ENCODE measurements at regions not wholly inside any gene's neighbourhood (a gene's known extent, or its start where the extent isn't known, plus 50 kb on each side); places are given as distances from the start of the nearest gene placed in this dataset.

DNA sequence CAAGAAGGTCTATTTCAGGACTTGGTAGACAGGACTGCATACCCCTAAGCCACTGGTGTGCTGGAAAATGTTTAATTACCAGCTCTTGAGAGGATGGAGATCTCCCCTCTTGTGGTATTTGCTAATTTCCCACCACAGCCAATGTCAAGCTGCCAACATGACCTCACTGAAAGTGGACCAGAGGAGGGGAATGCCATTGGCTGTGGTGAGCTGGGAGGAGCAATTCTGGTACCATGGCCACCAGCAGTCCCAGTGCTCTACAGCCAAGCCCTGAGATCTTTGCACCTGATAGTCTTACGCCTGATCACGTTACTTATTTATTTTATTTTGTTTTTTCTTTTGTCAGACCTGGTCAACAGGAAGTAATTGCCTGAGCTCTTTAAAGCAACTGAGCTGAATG lies 82.5 kb upstream of the BCL6 start:
- H3K4me1 Mint-ChIP-seq, result no peaks in the 10 kb centered on the region
- H3K4me3 Mint-ChIP-seq, result no peak overlapping the region
- peaks cover 6% of the 10 kb centered on the region for H3K9me3 Mint-ChIP-seq
- H3K36me3 Mint-ChIP-seq (ENCODE audit: low read depth), result no peaks in the 10 kb centered on the region
- H3K27ac Mint-ChIP-seq (ENCODE audit: unreplicated experiment), result no peak overlapping the region
- TF ChIP-seq, protein P1, sequence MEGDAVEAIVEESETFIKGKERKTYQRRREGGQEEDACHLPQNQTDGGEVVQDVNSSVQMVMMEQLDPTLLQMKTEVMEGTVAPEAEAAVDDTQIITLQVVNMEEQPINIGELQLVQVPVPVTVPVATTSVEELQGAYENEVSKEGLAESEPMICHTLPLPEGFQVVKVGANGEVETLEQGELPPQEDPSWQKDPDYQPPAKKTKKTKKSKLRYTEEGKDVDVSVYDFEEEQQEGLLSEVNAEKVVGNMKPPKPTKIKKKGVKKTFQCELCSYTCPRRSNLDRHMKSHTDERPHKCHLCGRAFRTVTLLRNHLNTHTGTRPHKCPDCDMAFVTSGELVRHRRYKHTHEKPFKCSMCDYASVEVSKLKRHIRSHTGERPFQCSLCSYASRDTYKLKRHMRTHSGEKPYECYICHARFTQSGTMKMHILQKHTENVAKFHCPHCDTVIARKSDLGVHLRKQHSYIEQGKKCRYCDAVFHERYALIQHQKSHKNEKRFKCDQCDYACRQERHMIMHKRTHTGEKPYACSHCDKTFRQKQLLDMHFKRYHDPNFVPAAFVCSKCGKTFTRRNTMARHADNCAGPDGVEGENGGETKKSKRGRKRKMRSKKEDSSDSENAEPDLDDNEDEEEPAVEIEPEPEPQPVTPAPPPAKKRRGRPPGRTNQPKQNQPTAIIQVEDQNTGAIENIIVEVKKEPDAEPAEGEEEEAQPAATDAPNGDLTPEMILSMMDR (conservative IDR thresholded peaks at IDR 0.05), result no peak
- H3K27me3 Mint-ChIP-seq (ENCODE audit: low read depth), result no peaks in the 10 kb centered on the region
- no peak for DNase-seq (ENCODE audit: low read depth, low spot score)

DNA sequence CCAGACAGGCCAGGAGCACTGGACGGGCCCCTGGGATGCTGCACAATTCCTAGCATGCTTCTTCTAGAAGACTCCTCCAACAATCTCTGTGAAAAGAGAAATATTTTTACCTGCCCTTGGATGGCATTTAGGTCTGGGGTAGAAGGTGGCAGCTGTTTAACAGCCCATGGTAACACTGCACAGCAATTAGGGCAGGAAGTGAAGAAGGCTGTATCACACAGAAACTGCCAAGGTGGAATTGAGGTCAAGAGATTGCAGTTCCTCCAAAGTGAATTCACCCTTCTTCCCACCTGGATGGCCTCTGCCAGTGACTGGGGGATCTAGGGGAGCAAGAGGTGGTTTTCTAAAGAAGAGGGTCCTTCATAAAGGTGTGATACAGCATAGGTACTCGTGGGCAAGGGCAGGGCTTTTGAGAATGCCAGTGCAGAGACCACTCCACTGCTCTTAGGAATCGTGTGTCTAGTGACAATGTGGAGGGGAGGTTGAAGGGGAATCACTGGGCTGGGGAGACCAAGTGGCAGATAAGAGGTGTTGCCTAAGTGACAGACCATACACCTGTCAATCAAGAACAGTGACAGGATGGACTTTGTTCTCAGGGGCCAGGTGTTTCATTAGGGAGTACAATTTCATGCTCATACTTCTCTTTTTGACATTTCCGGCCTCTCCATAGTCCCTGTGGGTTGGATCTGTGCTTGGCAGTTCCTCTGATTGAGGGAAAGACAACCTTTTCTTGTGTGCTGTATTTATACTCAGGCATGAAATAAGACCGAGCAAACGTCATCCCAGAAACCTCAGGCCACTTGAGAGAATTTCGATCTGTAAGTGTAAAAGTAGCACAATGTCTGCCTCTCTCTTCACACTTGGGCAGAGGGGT lies 83.5 kb upstream of the BCL6 start:
- no peaks in the 10 kb centered on the region for H3K4me1 Mint-ChIP-seq
- no peak overlapping the region for H3K4me3 Mint-ChIP-seq
- H3K27ac Mint-ChIP-seq (ENCODE audit: unreplicated experiment), result no peak overlapping the region
- TF ChIP-seq, protein P1 (conservative IDR thresholded peaks at IDR 0.05), result no peak
- H3K27me3 Mint-ChIP-seq (ENCODE audit: low read depth), result no peaks in the 10 kb centered on the region
- no peak for DNase-seq (ENCODE audit: low read depth, low spot score)
- H3K36me3 Mint-ChIP-seq (ENCODE audit: low read depth), result no peaks in the 10 kb centered on the region
- peaks cover 6% of the 10 kb centered on the region for H3K9me3 Mint-ChIP-seq

GRCh38 chr3:187830181-187830580 lies 84.9 kb upstream of the BCL6 start:
- H3K9me3 Mint-ChIP-seq, result peaks cover 12% of the 10 kb centered on the region
- no peaks in the 10 kb centered on the region for H3K27me3 Mint-ChIP-seq (ENCODE audit: low read depth)
- TF ChIP-seq, protein P1 (conservative IDR thresholded peaks at IDR 0.05), result no peak
- peaks cover 5% of the 10 kb centered on the region for H3K36me3 Mint-ChIP-seq (ENCODE audit: low read depth)
- no peak overlapping the region for H3K27ac Mint-ChIP-seq (ENCODE audit: unreplicated experiment)
- no peak overlapping the region for H3K4me3 Mint-ChIP-seq
- DNase-seq (ENCODE audit: low read depth, low spot score), result no peak
- no peaks in the 10 kb centered on the region for H3K4me1 Mint-ChIP-seq

DNA sequence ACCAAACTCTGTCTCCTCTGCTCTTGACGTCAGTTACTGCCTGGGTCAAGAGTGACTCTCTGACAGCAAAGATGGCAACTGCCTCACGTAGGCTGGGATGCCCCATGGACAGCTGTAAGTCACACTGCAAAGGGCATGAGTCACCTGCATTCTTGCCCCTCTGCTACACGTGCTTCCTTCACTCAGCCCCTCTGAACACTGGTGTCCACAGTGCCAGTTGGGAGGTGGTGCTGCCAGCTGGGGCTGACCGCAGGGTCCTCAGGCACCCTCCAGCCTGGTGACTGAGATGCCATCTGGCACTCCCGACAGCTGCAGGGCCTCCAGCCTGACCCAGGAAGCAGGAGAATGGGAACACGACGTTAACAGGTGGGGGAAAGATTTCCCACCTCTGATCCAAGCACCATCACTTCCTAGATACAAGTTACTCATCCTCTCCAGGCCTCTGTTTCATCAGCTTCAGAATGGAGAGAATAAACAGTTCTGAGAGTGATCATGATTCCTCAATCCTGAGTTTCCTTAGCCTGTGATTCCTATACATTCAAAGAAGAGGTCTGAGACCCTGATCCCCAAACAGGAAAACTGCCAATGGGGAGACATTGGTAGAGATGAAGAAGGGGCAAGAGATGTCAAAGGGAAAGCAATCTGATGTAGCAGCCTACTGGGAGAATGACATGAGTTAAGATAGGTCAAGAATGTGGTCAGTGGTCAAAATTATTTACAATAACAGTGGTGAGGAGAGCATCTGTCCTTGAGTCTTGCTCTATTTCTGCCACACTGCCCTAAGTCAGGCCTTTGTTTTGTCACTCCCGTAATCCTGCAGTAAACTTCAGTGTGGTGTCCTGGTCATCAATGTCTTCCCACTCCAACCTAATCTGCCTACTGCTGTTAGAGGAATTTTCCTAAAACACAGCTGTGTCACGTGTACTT lies 86.1 kb upstream of the BCL6 start:
- H3K4me3 Mint-ChIP-seq, result no peak overlapping the region
- TF ChIP-seq, protein P1 (conservative IDR thresholded peaks at IDR 0.05), result no peak
- DNase-seq (ENCODE audit: low read depth, low spot score), result no peak
- H3K27me3 Mint-ChIP-seq (ENCODE audit: low read depth), result no peaks in the 10 kb centered on the region
- peaks cover 5% of the 10 kb centered on the region for H3K36me3 Mint-ChIP-seq (ENCODE audit: low read depth)
- peak overlapping the region; percentile 53 for H3K27ac Mint-ChIP-seq (ENCODE audit: unreplicated experiment)
- peaks cover 12% of the 10 kb centered on the region for H3K9me3 Mint-ChIP-seq
- H3K4me1 Mint-ChIP-seq, result no peaks in the 10 kb centered on the region

DNA sequence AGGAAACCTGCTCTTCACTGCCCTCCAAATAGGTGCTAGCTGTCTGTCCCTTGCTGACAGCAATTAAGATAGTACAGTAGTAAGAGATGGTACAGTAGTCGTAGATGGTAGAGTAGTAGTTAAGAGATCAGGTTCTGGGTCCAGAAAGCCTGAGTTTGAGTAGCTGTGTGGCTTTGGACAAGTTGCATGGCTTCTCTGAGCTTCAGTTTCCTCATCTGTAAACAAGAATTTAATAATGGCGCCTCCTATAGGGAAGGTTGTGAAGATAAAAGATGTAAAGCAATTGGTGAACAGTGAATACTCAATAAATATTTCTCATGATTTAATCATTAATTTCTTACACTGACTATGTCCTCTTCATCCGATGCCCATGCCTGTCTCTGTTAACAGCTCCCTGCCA lies 86.9 kb upstream of the BCL6 start:
- no peaks in the 10 kb centered on the region for H3K27me3 Mint-ChIP-seq (ENCODE audit: low read depth)
- no peak overlapping the region for H3K27ac Mint-ChIP-seq (ENCODE audit: unreplicated experiment)
- TF ChIP-seq, protein P1 (conservative IDR thresholded peaks at IDR 0.05), result no peak
- peaks cover 12% of the 10 kb centered on the region for H3K9me3 Mint-ChIP-seq
- peaks cover 5% of the 10 kb centered on the region for H3K36me3 Mint-ChIP-seq (ENCODE audit: low read depth)
- no peak for DNase-seq (ENCODE audit: low read depth, low spot score)
- H3K4me1 Mint-ChIP-seq, result no peaks in the 10 kb centered on the region
- H3K4me3 Mint-ChIP-seq, result no peak overlapping the region

Measured in neural crest cell (in vitro differentiated cells).